ENCODE measurements at regions not wholly inside any gene's neighbourhood (a gene's known extent, or its start where the extent isn't known, plus 50 kb on each side); places are given as distances from the start of the nearest gene placed in this dataset.

- Histone ChIP-seq H3K36me3 (replicated peaks in 1 of 2; ENCODE audit: insufficient read depth in 1 of 2, low read depth in 2 of 2) (no peaks in the 10 kb centered on the region), H3K27ac (no peak overlapping the region), H3K27me3 (no peaks in the 10 kb centered on the region), H3K9me3 (no peaks in the 10 kb centered on the region), H3K4me1 (no peaks in the 10 kb centered on the region), H3K4me3 (no peak overlapping the region)
- TF ChIP-seq POLR2A (IDR thresholded peaks at IDR 0.05), result no peak
- TF ChIP-seq, protein P1, sequence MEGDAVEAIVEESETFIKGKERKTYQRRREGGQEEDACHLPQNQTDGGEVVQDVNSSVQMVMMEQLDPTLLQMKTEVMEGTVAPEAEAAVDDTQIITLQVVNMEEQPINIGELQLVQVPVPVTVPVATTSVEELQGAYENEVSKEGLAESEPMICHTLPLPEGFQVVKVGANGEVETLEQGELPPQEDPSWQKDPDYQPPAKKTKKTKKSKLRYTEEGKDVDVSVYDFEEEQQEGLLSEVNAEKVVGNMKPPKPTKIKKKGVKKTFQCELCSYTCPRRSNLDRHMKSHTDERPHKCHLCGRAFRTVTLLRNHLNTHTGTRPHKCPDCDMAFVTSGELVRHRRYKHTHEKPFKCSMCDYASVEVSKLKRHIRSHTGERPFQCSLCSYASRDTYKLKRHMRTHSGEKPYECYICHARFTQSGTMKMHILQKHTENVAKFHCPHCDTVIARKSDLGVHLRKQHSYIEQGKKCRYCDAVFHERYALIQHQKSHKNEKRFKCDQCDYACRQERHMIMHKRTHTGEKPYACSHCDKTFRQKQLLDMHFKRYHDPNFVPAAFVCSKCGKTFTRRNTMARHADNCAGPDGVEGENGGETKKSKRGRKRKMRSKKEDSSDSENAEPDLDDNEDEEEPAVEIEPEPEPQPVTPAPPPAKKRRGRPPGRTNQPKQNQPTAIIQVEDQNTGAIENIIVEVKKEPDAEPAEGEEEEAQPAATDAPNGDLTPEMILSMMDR (IDR thresholded peaks at IDR 0.05), result no peak
- DNase-seq, result no peak
- intact Hi-C loops (cut with DNase I), result no loop called here
- 22 to 24% methylated on average over 1 of the region's 1 CpG for WGBS, 2 donors
- ATAC-seq, result no peak
Observed at GRCh38 chr15:87269566-87269965, 987.0 kb downstream of the NTRK3 start.

GRCh38 chr15:87268675-87269074 lies 987.9 kb downstream of the NTRK3 start:
- Histone ChIP-seq H3K4me3 (no peak overlapping the region), H3K27me3 (no peaks in the 10 kb centered on the region), H3K9me3 (no peaks in the 10 kb centered on the region), H3K36me3 (replicated peaks in 1 of 2; ENCODE audit: insufficient read depth in 1 of 2, low read depth in 2 of 2) (no peaks in the 10 kb centered on the region), H3K27ac (no peak overlapping the region), H3K4me1 (no peaks in the 10 kb centered on the region)
- TF ChIP-seq, protein P1 (IDR thresholded peaks at IDR 0.05), result no peak
- no peak for TF ChIP-seq POLR2A (IDR thresholded peaks at IDR 0.05)
- ATAC-seq (no peak), DNase-seq (no peak)
- WGBS, 2 donors, result 66 to 72% methylated on average over 2 of the region's 2 CpGs
- intact Hi-C loops (cut with DNase I), result no loop called here

DNA sequence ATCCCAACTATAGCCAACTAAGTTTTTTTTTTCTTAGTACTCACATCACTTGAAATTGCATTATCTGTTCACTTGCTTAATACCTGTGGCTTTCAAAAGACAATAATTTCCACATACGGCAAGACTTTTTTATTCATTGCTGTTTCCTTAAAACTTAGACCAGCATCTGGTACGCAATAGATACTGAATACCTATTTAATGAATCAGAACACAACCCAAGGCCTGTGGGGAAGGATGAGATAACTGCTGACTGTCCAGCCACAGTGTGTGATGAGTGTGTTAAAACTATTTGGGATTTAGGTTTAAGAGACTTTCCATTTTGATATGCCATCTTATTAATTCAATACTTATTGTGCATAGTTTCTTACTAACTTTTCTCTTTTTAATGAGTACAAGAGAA lies 988.7 kb downstream of the NTRK3 start:
- no peak for TF ChIP-seq POLR2A (IDR thresholded peaks at IDR 0.05)
- TF ChIP-seq, protein P1 (IDR thresholded peaks at IDR 0.05), result no peak
- no peak for DNase-seq
- Histone ChIP-seq H3K4me1 (no peaks in the 10 kb centered on the region), H3K27ac (no peak overlapping the region), H3K36me3 (replicated peaks in 1 of 2; ENCODE audit: insufficient read depth in 1 of 2, low read depth in 2 of 2) (no peaks in the 10 kb centered on the region), H3K9me3 (no peaks in the 10 kb centered on the region), H3K27me3 (no peaks in the 10 kb centered on the region), H3K4me3 (no peak overlapping the region)
- ATAC-seq, result no peak
- 70 to 71% methylated on average over 2 of the region's 2 CpGs for WGBS, 2 donors
- intact Hi-C loops (cut with DNase I), result no loop called here

- Histone ChIP-seq H3K4me3 (no peak overlapping the region), H3K9me3 (no peaks in the 10 kb centered on the region), H3K27ac (no peak overlapping the region), H3K27me3 (no peaks in the 10 kb centered on the region), H3K4me1 (no peaks in the 10 kb centered on the region), H3K36me3 (replicated peaks in 1 of 2; ENCODE audit: insufficient read depth in 1 of 2, low read depth in 2 of 2) (no peaks in the 10 kb centered on the region)
- DNase-seq (no peak), ATAC-seq (no peak)
- 26 to 32% methylated on average over 2 of the region's 2 CpGs for WGBS, 2 donors
- TF ChIP-seq, protein P1 (IDR thresholded peaks at IDR 0.05), result no peak
- no peak for TF ChIP-seq POLR2A (IDR thresholded peaks at IDR 0.05)
- intact Hi-C loops (cut with DNase I), result no loop called here
Observed at GRCh38 chr15:87263871-87264270, 992.7 kb downstream of the NTRK3 start.

GRCh38 chr15:87263296-87263695 lies 993.2 kb downstream of the NTRK3 start:
- no peak for TF ChIP-seq POLR2A (IDR thresholded peaks at IDR 0.05)
- TF ChIP-seq, protein P1 (IDR thresholded peaks at IDR 0.05), result no peak
- intact Hi-C loops (cut with DNase I), result no loop called here
- Histone ChIP-seq H3K4me3 (no peak overlapping the region), H3K9me3 (no peaks in the 10 kb centered on the region), H3K27me3 (no peaks in the 10 kb centered on the region), H3K4me1 (no peaks in the 10 kb centered on the region), H3K27ac (no peak overlapping the region), H3K36me3 (replicated peaks in 1 of 2; ENCODE audit: insufficient read depth in 1 of 2, low read depth in 2 of 2) (no peaks in the 10 kb centered on the region)
- ATAC-seq (no peak), DNase-seq (no peak)

Measured in body of pancreas (tissue), 4 donors.